Prostate gland (tissue), 2 donors: ENCODE measurements at regions not wholly inside any gene's neighbourhood (a gene's known extent, or its start where the extent isn't known, plus 50 kb on each side); places are given as distances from the start of the nearest gene placed in this dataset.
"Not testable (repeated sequence)": the region's sequence is repeated elsewhere in the genome, so short reads cannot be mapped to it uniquely, and the experiment has no call there.

Experiments
- DNase-seq: peaks from one replicate; pipeline ENCODE4 v3.0.0-alpha.2; 2019; ENCODE audit warnings: low spot score
- H3K27ac ChIP-seq, 2 donors: fragments of 200-600 bp; sonication (generic); 2 replicates each; pipeline ENCODE4 v1.5.1; 2017 to 2019
- H3K27me3 ChIP-seq: fragments of 200-600 bp; sonication (generic); replicated peaks from 2 replicates; pipeline ENCODE4 v1.5.1; 2019; ENCODE audit not compliant: insufficient read depth
- H3K36me3 ChIP-seq, 2 donors: fragments of 200-600 bp; sonication (generic); 1 replicate in 1 of 2; 2 replicates in 1 of 2; pipeline versions ENCODE4 v1.5.1 to v1.8.1; 2017 to 2019
- H3K4me1 ChIP-seq: fragments of 200-600 bp; sonication (generic); replicated peaks from 2 replicates; pipeline ENCODE4 v1.5.1; 2019
- H3K4me3 ChIP-seq, 2 donors: fragments of 200-600 bp; sonication (generic); 2 replicates each; pipeline ENCODE4 v1.5.1; 2017 to 2019
- H3K9me3 ChIP-seq: fragments of 200-600 bp; sonication (generic); 2 replicates; pipeline ENCODE4 v1.5.1; 2017
- CTCF ChIP-seq, 4 experiments: fragments of 200-600 bp in 2 of 4; fragments of 450-650 bp in 2 of 4; sonication (generic) in 2 of 4; IDR thresholded peaks; 1 replicate in 3 of 4; 2 replicates in 1 of 4; pipeline ENCODE4 v1.5.1; 2016 to 2019; ENCODE audit warnings: antibody characterized with exemption in 4 of 4, mild to moderate bottlenecking in 2 of 4, moderate library complexity in 2 of 4
- POLR2A ChIP-seq: fragments of 450-650 bp; IDR thresholded peaks from one replicate; pipeline ENCODE4 v1.6.1; 2016; ENCODE audit warnings: antibody characterized with exemption, mild to moderate bottlenecking
- POLR2AphosphoS5 ChIP-seq: sonication (generic); formaldehyde crosslinking; IDR thresholded peaks from one replicate; pipeline ENCODE4 v1.6.1; 2017; ENCODE audit warnings: antibody characterized with exemption
- WGBS: methylation state at CpG from one replicate; pipeline ENCODE4 v1.1.5; 2018; 5-methylcytosine and 5-hydroxymethylcytosine counted together
- intact Hi-C: fragments of 100-400 bp; cut with DNase I; formaldehyde crosslinking; loops from one replicate; pipeline ENCODE4 v1.14.2; 2022

GRCh38 chr10:3380406-3381050 is 207.9 kb upstream of the PITRM1 start:
- H3K4me1 ChIP-seq, result no peaks in the 10 kb centered on the region
- H3K4me3 ChIP-seq, result no peak overlapping the region
- H3K36me3 ChIP-seq, result no peaks in the 10 kb centered on the region
- DNase-seq, result no peak
- no peaks in the 10 kb centered on the region for H3K9me3 ChIP-seq
- intact Hi-C loops, result no loop called here
- no peaks in the 10 kb centered on the region for H3K27me3 ChIP-seq
- no peak overlapping the region for H3K27ac ChIP-seq
- 93% methylated on average over 7 of the region's 7 CpGs for WGBS
- TF ChIP-seq POLR2AphosphoS5 (no peak), POLR2A (no peak), CTCF (IDR thresholded peaks at IDR 0.05) (no peak)

GRCh38 chr10:3376631-3377030 is 204.0 kb upstream of the PITRM1 start:
- intact Hi-C loops, result no loop called here
- 94% methylated on average over 17 of the region's 17 CpGs for WGBS
- H3K36me3 ChIP-seq, result no peaks in the 10 kb centered on the region
- no peaks in the 10 kb centered on the region for H3K4me1 ChIP-seq
- TF ChIP-seq POLR2AphosphoS5 (no peak), CTCF (IDR thresholded peaks at IDR 0.05) (no peak), POLR2A (no peak)
- H3K4me3 ChIP-seq, result no peak overlapping the region
- no peak overlapping the region for H3K27ac ChIP-seq
- H3K27me3 ChIP-seq, result no peaks in the 10 kb centered on the region
- H3K9me3 ChIP-seq, result no peaks in the 10 kb centered on the region
- no peak for DNase-seq

- no peak overlapping the region for H3K4me3 ChIP-seq
- intact Hi-C loops, result no loop called here
Measured at GRCh38 chr10:3375505-3375904, 202.9 kb upstream of the PITRM1 start.

GRCh38 chr10:3374914-3375313 is 202.3 kb upstream of the PITRM1 start:
- Histone ChIP-seq H3K4me1 (no peaks in the 10 kb centered on the region), H3K27ac (no peak overlapping the region), H3K4me3 (no peak overlapping the region), H3K27me3 (no peaks in the 10 kb centered on the region), H3K36me3 (no peaks in the 10 kb centered on the region), H3K9me3 (no peaks in the 10 kb centered on the region)
- DNase-seq, result no peak
- 84% methylated on average over 2 of the region's 2 CpGs for WGBS
- intact Hi-C loops, result no loop called here
- no peak for TF ChIP-seq CTCF (IDR thresholded peaks at IDR 0.05)
- TF ChIP-seq POLR2A, result no peak
- TF ChIP-seq POLR2AphosphoS5, result no peak

More at GRCh38 chr10:3375505-3375904, 202.9 kb upstream of the PITRM1 start:
- WGBS, result 96% methylated on average over 5 of the region's 5 CpGs
- Histone ChIP-seq H3K36me3 (no peaks in the 10 kb centered on the region), H3K27me3 (no peaks in the 10 kb centered on the region), H3K4me1 (no peaks in the 10 kb centered on the region), H3K9me3 (no peaks in the 10 kb centered on the region), H3K27ac (no peak overlapping the region)
- no peak for TF ChIP-seq POLR2AphosphoS5
- no peak for TF ChIP-seq POLR2A
- TF ChIP-seq CTCF (IDR thresholded peaks at IDR 0.05), result no peak
- no peak for DNase-seq

- H3K4me3 ChIP-seq, DNase-seq, H3K9me3 ChIP-seq, H3K36me3 ChIP-seq, H3K27me3 ChIP-seq, H3K27ac ChIP-seq, intact Hi-C loops, H3K4me1 ChIP-seq: not testable (repeated sequence)
- 70% methylated on average over 11 of the region's 13 CpGs for WGBS
Measured at GRCh38 chr10:3373374-3374027, 200.9 kb upstream of the PITRM1 start.
